ENCODE measurements at regions not wholly inside any gene's neighbourhood (a gene's known extent, or its start where the extent isn't known, plus 50 kb on each side); places are given as distances from the start of the nearest gene placed in this dataset.

GRCh38 chr9:134263596-134263995 lies 62.7 kb upstream of the RXRA start:
- Mint-ChIP-seq H3K27ac (no peak overlapping the region), H3K27me3 (ENCODE audit: insufficient read depth) (peaks cover 9% of the 10 kb centered on the region), H3K36me3 (ENCODE audit: low read depth) (no peaks in the 10 kb centered on the region), H3K4me3 (no peak overlapping the region), H3K4me1 (ENCODE audit: low read depth) (no peaks in the 10 kb centered on the region), H3K9me3 (no peaks in the 10 kb centered on the region)
- DNase-seq (ENCODE audit: low spot score) = no peak
- intact Hi-C loops (cut with micrococcal nuclease) = no loop called here

- no peaks in the 10 kb centered on the region for H3K9me3 Mint-ChIP-seq
- DNase-seq (ENCODE audit: low spot score) = no peak
- H3K27me3 Mint-ChIP-seq (ENCODE audit: insufficient read depth) = peaks cover 9% of the 10 kb centered on the region
- no peaks in the 10 kb centered on the region for H3K36me3 Mint-ChIP-seq (ENCODE audit: low read depth)
- no peak overlapping the region for H3K27ac Mint-ChIP-seq
- no peak overlapping the region for H3K4me3 Mint-ChIP-seq
- H3K4me1 Mint-ChIP-seq (ENCODE audit: low read depth) = no peaks in the 10 kb centered on the region
- intact Hi-C loops (cut with micrococcal nuclease) = no loop called here
These were observed 62.1 kb upstream of the RXRA start for GRCh38 chr9:134264169-134264568.

GRCh38 chr9:134265078-134265477 lies 61.2 kb upstream of the RXRA start:
- Mint-ChIP-seq H3K4me3 (no peak overlapping the region), H3K4me1 (ENCODE audit: low read depth) (no peaks in the 10 kb centered on the region), H3K36me3 (ENCODE audit: low read depth) (no peaks in the 10 kb centered on the region), H3K9me3 (no peaks in the 10 kb centered on the region), H3K27ac (no peak overlapping the region), H3K27me3 (ENCODE audit: insufficient read depth) (peaks cover 9% of the 10 kb centered on the region)
- intact Hi-C loops (cut with micrococcal nuclease) = no loop called here
- no peak for DNase-seq (ENCODE audit: low spot score)

- intact Hi-C loops (cut with micrococcal nuclease) = no loop called here
- H3K4me3 Mint-ChIP-seq = no peak overlapping the region
- H3K4me1 Mint-ChIP-seq (ENCODE audit: low read depth) = no peaks in the 10 kb centered on the region
- no peak for DNase-seq (ENCODE audit: low spot score)
- H3K27me3 Mint-ChIP-seq (ENCODE audit: insufficient read depth) = peaks cover 11% of the 10 kb centered on the region
- H3K9me3 Mint-ChIP-seq = no peaks in the 10 kb centered on the region
- no peak overlapping the region for H3K27ac Mint-ChIP-seq
- H3K36me3 Mint-ChIP-seq (ENCODE audit: low read depth) = no peaks in the 10 kb centered on the region
These were observed 59.8 kb upstream of the RXRA start for GRCh38 chr9:134266418-134266817.

GRCh38 chr9:134267305-134267880 lies 58.9 kb upstream of the RXRA start:
- no peaks in the 10 kb centered on the region for H3K36me3 Mint-ChIP-seq (ENCODE audit: low read depth)
- intact Hi-C loops (cut with micrococcal nuclease) = no loop called here
- H3K27ac Mint-ChIP-seq = no peak overlapping the region
- no peaks in the 10 kb centered on the region for H3K4me1 Mint-ChIP-seq (ENCODE audit: low read depth)
- H3K9me3 Mint-ChIP-seq = no peaks in the 10 kb centered on the region
- DNase-seq (ENCODE audit: low spot score) = no peak
- peaks cover 11% of the 10 kb centered on the region for H3K27me3 Mint-ChIP-seq (ENCODE audit: insufficient read depth)
- no peak overlapping the region for H3K4me3 Mint-ChIP-seq

GRCh38 chr9:134267881-134268724 lies 58.2 kb upstream of the RXRA start:
- H3K4me1 Mint-ChIP-seq (ENCODE audit: low read depth) = no peaks in the 10 kb centered on the region
- H3K27ac Mint-ChIP-seq = no peak overlapping the region
- intact Hi-C loops (cut with micrococcal nuclease) = no loop called here
- no peak for DNase-seq (ENCODE audit: low spot score)
- H3K36me3 Mint-ChIP-seq (ENCODE audit: low read depth) = no peaks in the 10 kb centered on the region
- H3K4me3 Mint-ChIP-seq = no peak overlapping the region
- peaks cover 11% of the 10 kb centered on the region for H3K27me3 Mint-ChIP-seq (ENCODE audit: insufficient read depth)
- no peaks in the 10 kb centered on the region for H3K9me3 Mint-ChIP-seq

- peaks cover 9% of the 10 kb centered on the region for H3K27me3 Mint-ChIP-seq (ENCODE audit: insufficient read depth)
- intact Hi-C loops (cut with micrococcal nuclease) = no loop called here
- no peaks in the 10 kb centered on the region for H3K4me1 Mint-ChIP-seq (ENCODE audit: low read depth)
- no peak overlapping the region for H3K4me3 Mint-ChIP-seq
- no peak for DNase-seq (ENCODE audit: low spot score)
- no peaks in the 10 kb centered on the region for H3K36me3 Mint-ChIP-seq (ENCODE audit: low read depth)
- no peak overlapping the region for H3K27ac Mint-ChIP-seq
- H3K9me3 Mint-ChIP-seq = no peaks in the 10 kb centered on the region
These were observed 57.5 kb upstream of the RXRA start for GRCh38 chr9:134268747-134269146.

- Mint-ChIP-seq H3K4me3 (no peak overlapping the region), H3K27ac (no peak overlapping the region), H3K36me3 (ENCODE audit: low read depth) (no peaks in the 10 kb centered on the region), H3K9me3 (no peaks in the 10 kb centered on the region), H3K4me1 (ENCODE audit: low read depth) (no peaks in the 10 kb centered on the region), H3K27me3 (ENCODE audit: insufficient read depth) (peaks cover 4% of the 10 kb centered on the region)
- no peak for DNase-seq (ENCODE audit: low spot score)
- intact Hi-C loops (cut with micrococcal nuclease) = no loop called here
These were observed 54.6 kb upstream of the RXRA start for GRCh38 chr9:134271338-134272301.

GRCh38 chr9:134272302-134273023 lies 53.8 kb upstream of the RXRA start:
- intact Hi-C loops (cut with micrococcal nuclease) = no loop called here
- DNase-seq (ENCODE audit: low spot score) = no peak
- Mint-ChIP-seq H3K27me3 (ENCODE audit: insufficient read depth) (peaks cover 4% of the 10 kb centered on the region), H3K9me3 (no peaks in the 10 kb centered on the region), H3K36me3 (ENCODE audit: low read depth) (no peaks in the 10 kb centered on the region), H3K4me1 (ENCODE audit: low read depth) (no peaks in the 10 kb centered on the region), H3K27ac (no peak overlapping the region), H3K4me3 (no peak overlapping the region)

- H3K27ac Mint-ChIP-seq = no peak overlapping the region
- peaks cover 1% of the 10 kb centered on the region for H3K27me3 Mint-ChIP-seq (ENCODE audit: insufficient read depth)
- no peaks in the 10 kb centered on the region for H3K4me1 Mint-ChIP-seq (ENCODE audit: low read depth)
- no peak overlapping the region for H3K4me3 Mint-ChIP-seq
- no peaks in the 10 kb centered on the region for H3K36me3 Mint-ChIP-seq (ENCODE audit: low read depth)
- no peaks in the 10 kb centered on the region for H3K9me3 Mint-ChIP-seq
- intact Hi-C loops (cut with micrococcal nuclease) = no loop called here
- no peak for DNase-seq (ENCODE audit: low spot score)
These were observed 52.6 kb upstream of the RXRA start for GRCh38 chr9:134273647-134274046.

- no peaks in the 10 kb centered on the region for H3K9me3 Mint-ChIP-seq
- no peak overlapping the region for H3K4me3 Mint-ChIP-seq
- no peaks in the 10 kb centered on the region for H3K36me3 Mint-ChIP-seq (ENCODE audit: low read depth)
- H3K27me3 Mint-ChIP-seq (ENCODE audit: insufficient read depth) = peaks cover 1% of the 10 kb centered on the region
- intact Hi-C loops (cut with micrococcal nuclease) = no loop called here
- DNase-seq (ENCODE audit: low spot score) = no peak
- no peak overlapping the region for H3K27ac Mint-ChIP-seq
- no peaks in the 10 kb centered on the region for H3K4me1 Mint-ChIP-seq (ENCODE audit: low read depth)
These were observed 50.9 kb upstream of the RXRA start for GRCh38 chr9:134275375-134275774.

GRCh38 chr9:134276453-134277245 lies 49.6 kb upstream of the RXRA start:
- Mint-ChIP-seq H3K9me3 (no peaks in the 10 kb centered on the region), H3K27ac (no peak overlapping the region), H3K27me3 (ENCODE audit: insufficient read depth) (no peaks in the 10 kb centered on the region), H3K36me3 (ENCODE audit: low read depth) (no peaks in the 10 kb centered on the region), H3K4me3 (no peak overlapping the region), H3K4me1 (ENCODE audit: low read depth) (no peaks in the 10 kb centered on the region)
- DNase-seq (ENCODE audit: low spot score) = no peak
- intact Hi-C loops (cut with micrococcal nuclease) = no loop called here
